ENCODE measurements at regions not wholly inside any gene's neighbourhood (a gene's known extent, or its start where the extent isn't known, plus 50 kb on each side); places are given as distances from the start of the nearest gene placed in this dataset.

DNA sequence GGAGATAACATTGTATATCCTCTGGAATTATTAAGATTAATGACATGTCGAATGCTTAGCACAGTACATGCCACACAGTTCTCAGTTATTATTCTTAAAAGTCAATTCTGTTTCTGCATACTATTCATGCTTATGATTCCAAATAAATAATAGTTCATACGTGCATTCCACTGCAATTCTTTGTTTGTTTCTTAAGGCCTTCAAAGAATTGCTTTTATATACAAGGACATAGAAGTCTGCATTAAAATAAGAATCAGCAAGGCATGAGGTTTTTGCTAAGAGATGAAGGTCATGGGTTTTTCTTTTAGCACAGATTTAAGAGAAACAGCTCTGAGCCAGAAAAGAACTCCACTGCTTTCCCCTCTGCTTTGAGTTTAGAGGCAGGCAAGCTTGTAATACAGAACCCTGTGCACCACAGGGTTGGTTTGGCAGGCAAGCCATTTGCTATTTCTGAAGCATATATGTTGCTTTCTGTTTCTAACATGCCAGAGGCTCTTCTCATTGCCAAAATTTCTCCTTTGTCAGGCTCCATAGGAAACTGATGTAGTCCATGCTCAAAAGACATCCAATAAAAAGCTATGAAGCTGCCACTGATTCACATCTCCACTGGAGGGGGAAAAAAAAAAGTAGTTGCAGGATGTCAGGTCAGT, 420.6 kb upstream of the TYRP1 start:
- H3K9me3 Mint-ChIP-seq = peaks cover 26% of the 10 kb centered on the region
- DNase-seq (no peak), ATAC-seq (no peak)
- H3K36me3 Mint-ChIP-seq (ENCODE audit: low read depth) = no peaks in the 10 kb centered on the region
- H3K27ac Mint-ChIP-seq = no peak overlapping the region
- no peak overlapping the region for H3K4me3 Mint-ChIP-seq
- no peaks in the 10 kb centered on the region for H3K27me3 Mint-ChIP-seq
- intact Hi-C loops (cut with micrococcal nuclease) = no loop called here
- no peaks in the 10 kb centered on the region for H3K4me1 Mint-ChIP-seq (ENCODE audit: low read depth)
- TF ChIP-seq, protein P1, sequence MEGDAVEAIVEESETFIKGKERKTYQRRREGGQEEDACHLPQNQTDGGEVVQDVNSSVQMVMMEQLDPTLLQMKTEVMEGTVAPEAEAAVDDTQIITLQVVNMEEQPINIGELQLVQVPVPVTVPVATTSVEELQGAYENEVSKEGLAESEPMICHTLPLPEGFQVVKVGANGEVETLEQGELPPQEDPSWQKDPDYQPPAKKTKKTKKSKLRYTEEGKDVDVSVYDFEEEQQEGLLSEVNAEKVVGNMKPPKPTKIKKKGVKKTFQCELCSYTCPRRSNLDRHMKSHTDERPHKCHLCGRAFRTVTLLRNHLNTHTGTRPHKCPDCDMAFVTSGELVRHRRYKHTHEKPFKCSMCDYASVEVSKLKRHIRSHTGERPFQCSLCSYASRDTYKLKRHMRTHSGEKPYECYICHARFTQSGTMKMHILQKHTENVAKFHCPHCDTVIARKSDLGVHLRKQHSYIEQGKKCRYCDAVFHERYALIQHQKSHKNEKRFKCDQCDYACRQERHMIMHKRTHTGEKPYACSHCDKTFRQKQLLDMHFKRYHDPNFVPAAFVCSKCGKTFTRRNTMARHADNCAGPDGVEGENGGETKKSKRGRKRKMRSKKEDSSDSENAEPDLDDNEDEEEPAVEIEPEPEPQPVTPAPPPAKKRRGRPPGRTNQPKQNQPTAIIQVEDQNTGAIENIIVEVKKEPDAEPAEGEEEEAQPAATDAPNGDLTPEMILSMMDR (IDR thresholded peaks at IDR 0.05) = no peak
- CTCF ChIA-PET = no interaction called here
- POLR2A ChIA-PET = no interaction called here

DNA sequence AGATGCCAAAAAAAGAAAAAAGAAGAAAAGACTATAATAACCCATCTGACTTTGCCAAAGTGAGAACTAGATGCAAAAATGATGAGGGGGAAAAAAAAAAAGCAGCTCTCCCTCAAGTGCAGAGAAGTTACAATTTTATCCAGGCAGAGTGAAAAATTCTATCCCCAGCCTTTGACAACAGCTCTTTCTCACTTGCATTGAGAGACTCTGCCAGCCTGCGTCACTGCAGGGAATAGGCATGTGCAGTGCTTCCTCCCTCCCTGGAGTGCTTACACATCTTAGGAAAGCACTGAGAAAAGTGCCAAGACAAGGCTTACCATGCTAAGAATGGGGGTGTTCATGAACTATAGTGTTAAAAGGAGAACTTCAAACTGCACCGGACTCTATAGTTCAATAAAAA, 418.6 kb upstream of the TYRP1 start:
- Mint-ChIP-seq H3K4me1 (ENCODE audit: low read depth) (no peaks in the 10 kb centered on the region), H3K36me3 (ENCODE audit: low read depth) (no peaks in the 10 kb centered on the region), H3K27me3 (no peaks in the 10 kb centered on the region), H3K27ac (no peak overlapping the region), H3K9me3 (peaks cover 26% of the 10 kb centered on the region), H3K4me3 (no peak overlapping the region)
- ChIA-PET CTCF (no interaction called here), POLR2A (no interaction called here)
- ATAC-seq = no peak
- no peak for DNase-seq
- TF ChIP-seq, protein P1 (IDR thresholded peaks at IDR 0.05) = no peak
- intact Hi-C loops (cut with micrococcal nuclease) = no loop called here

- TF ChIP-seq, protein P1 (IDR thresholded peaks at IDR 0.05) = no peak
- no peaks in the 10 kb centered on the region for H3K27me3 Mint-ChIP-seq
- CTCF ChIA-PET = no interaction called here
- H3K36me3 Mint-ChIP-seq (ENCODE audit: low read depth) = no peaks in the 10 kb centered on the region
- H3K9me3 Mint-ChIP-seq = peaks cover 19% of the 10 kb centered on the region
- POLR2A ChIA-PET = no interaction called here
- no peak for DNase-seq
- no peak overlapping the region for H3K27ac Mint-ChIP-seq
- intact Hi-C loops (cut with micrococcal nuclease) = no loop called here
- no peaks in the 10 kb centered on the region for H3K4me1 Mint-ChIP-seq (ENCODE audit: low read depth)
- H3K4me3 Mint-ChIP-seq = no peak overlapping the region
- no peak for ATAC-seq
Measured at GRCh38 chr9:12276505-12276904, 416.7 kb upstream of the TYRP1 start.

DNA sequence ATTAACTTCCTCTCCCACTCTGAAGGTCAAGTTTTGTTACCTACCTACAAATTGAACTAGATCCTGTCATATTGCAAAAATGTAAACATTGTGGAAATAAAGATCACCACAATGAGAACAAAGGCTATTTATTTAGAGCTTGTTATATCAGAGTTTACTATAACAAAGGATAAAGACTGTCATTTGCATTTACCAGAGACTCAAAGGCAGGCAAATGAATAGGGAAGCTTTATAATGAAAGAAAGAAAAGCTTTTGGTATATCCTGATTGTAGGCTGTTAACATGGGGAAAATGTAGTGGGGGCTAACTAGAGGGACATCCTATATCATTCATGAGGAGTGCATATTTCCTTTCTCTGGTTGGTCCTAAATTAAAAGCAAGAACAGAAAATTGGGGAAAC, 403.5 kb upstream of the TYRP1 start:
- POLR2A ChIA-PET = no interaction called here
- Mint-ChIP-seq H3K27me3 (no peaks in the 10 kb centered on the region), H3K36me3 (ENCODE audit: low read depth) (no peaks in the 10 kb centered on the region), H3K4me1 (ENCODE audit: low read depth) (no peaks in the 10 kb centered on the region), H3K4me3 (no peak overlapping the region), H3K9me3 (peaks cover 13% of the 10 kb centered on the region), H3K27ac (no peak overlapping the region)
- TF ChIP-seq, protein P1 (IDR thresholded peaks at IDR 0.05) = no peak
- ATAC-seq (no peak), DNase-seq (no peak)
- CTCF ChIA-PET = no interaction called here
- intact Hi-C loops (cut with micrococcal nuclease) = no loop called here

DNA sequence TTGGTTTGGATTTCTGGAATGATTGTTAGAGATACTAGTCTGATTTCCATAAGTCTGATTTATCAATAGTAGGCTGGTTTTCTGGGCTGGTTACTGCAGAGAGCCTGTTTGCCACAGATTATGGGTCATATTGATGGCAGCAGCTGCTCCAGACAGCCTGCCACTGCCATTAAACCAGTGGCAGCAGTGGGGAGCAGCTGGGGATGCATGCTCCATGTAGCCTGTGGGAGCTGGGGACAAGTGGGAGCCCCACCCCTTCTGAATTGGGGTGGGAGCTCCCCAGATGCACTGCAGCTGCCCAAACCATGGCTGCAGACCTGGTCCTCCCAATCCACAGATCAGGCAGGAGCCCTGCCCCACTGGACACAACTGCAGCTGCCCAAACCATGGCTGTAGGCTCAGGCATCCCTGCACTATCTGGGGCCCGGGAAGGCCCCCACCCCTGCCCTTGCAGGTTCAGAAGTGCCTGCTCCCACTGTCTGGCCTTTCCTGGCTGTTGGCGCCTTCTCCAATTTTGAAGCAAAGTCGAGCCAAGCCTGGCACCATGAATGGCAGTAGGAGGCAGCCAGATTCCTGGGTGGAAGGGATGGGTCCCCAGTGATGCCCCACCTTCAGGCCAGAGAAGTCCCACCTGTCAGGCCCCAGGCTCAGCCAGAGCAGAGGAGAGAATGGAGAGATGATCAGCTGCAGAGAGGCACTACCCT, 402.9 kb upstream of the TYRP1 start:
- Mint-ChIP-seq H3K36me3 (ENCODE audit: low read depth) (no peaks in the 10 kb centered on the region), H3K4me1 (ENCODE audit: low read depth) (no peaks in the 10 kb centered on the region), H3K27me3 (no peaks in the 10 kb centered on the region), H3K9me3 (peaks cover 14% of the 10 kb centered on the region), H3K4me3 (no peak overlapping the region), H3K27ac (no peak overlapping the region)
- ATAC-seq = no peak
- TF ChIP-seq, protein P1 (IDR thresholded peaks at IDR 0.05) = no peak
- DNase-seq = no peak
- intact Hi-C loops (cut with micrococcal nuclease) = no loop called here
- POLR2A ChIA-PET = no interaction called here
- CTCF ChIA-PET = no interaction called here

Measured in activated CD8-positive, alpha-beta T cell treated with anti-CD3 and anti-CD28 coated beads for 36 hours (primary cell).